ENCODE measurements at regions not wholly inside any gene's neighbourhood (a gene's known extent, or its start where the extent isn't known, plus 50 kb on each side); places are given as distances from the start of the nearest gene placed in this dataset.
"Not testable (repeated sequence)": the region's sequence is repeated elsewhere in the genome, so short reads cannot be mapped to it uniquely, and the experiment has no call there.

- not testable (repeated sequence) for H3K27me3 Mint-ChIP-seq, H3K27ac Mint-ChIP-seq, ATAC-seq, H3K4me1 Mint-ChIP-seq, H3K9me3 Mint-ChIP-seq
- DNase-seq = peak in 1 of 2 donors; percentile 10
- peak overlapping the region; percentile 67 to 72 for H3K4me3 Mint-ChIP-seq
These were observed 374.6 kb upstream of the NPVF start for GRCh38 chr7:25602730-25603426.

- not testable (repeated sequence) for ATAC-seq, H3K27me3 Mint-ChIP-seq, H3K9me3 Mint-ChIP-seq, H3K4me1 Mint-ChIP-seq, H3K27ac Mint-ChIP-seq
- peak overlapping the region; percentile 67 to 72 for H3K4me3 Mint-ChIP-seq
- DNase-seq = peak in 1 of 2 donors; percentile 16
These were observed 375.1 kb upstream of the NPVF start for GRCh38 chr7:25603427-25603740.

- Mint-ChIP-seq H3K27me3 (no peaks in the 10 kb centered on the region), H3K4me3 (no peak overlapping the region), H3K9me3 (peaks cover 0 to 16% of the 10 kb centered on the region in 2 donors), H3K27ac (no peak overlapping the region), H3K4me1 (peaks cover 29% of the 10 kb centered on the region)
- DNase-seq (no peak), ATAC-seq (no peak)
These were observed 382.9 kb upstream of the NPVF start for GRCh38 chr7:25611196-25611595.

GRCh38 chr7:25613912-25614311, 385.6 kb upstream of the NPVF start:
- H3K27ac Mint-ChIP-seq = no peak overlapping the region
- H3K4me3 Mint-ChIP-seq = no peak overlapping the region
- H3K4me1 Mint-ChIP-seq = peaks cover 50% of the 10 kb centered on the region
- ATAC-seq = peak; percentile 62
- no peaks in the 10 kb centered on the region for H3K27me3 Mint-ChIP-seq
- peaks cover 0 to 16% of the 10 kb centered on the region in 2 donors for H3K9me3 Mint-ChIP-seq
- no peak for DNase-seq

- H3K27me3 Mint-ChIP-seq = no peaks in the 10 kb centered on the region
- no peak for DNase-seq
- no peak overlapping the region for H3K27ac Mint-ChIP-seq
- no peak overlapping the region for H3K4me3 Mint-ChIP-seq
- peaks cover 55% of the 10 kb centered on the region for H3K4me1 Mint-ChIP-seq
- peaks cover 0 to 16% of the 10 kb centered on the region in 2 donors for H3K9me3 Mint-ChIP-seq
- ATAC-seq = no peak
These were observed 386.1 kb upstream of the NPVF start for GRCh38 chr7:25614415-25614814.

- ATAC-seq (no peak), DNase-seq (no peak)
- Mint-ChIP-seq H3K27ac (no peak overlapping the region), H3K9me3 (peaks cover 0 to 16% of the 10 kb centered on the region in 2 donors), H3K4me3 (no peak overlapping the region), H3K4me1 (peaks cover 59% of the 10 kb centered on the region), H3K27me3 (no peaks in the 10 kb centered on the region)
These were observed 386.7 kb upstream of the NPVF start for GRCh38 chr7:25615003-25615402.

- DNase-seq = no peak
- H3K27me3 Mint-ChIP-seq = no peaks in the 10 kb centered on the region
- H3K9me3 Mint-ChIP-seq = peaks cover 0 to 16% of the 10 kb centered on the region in 2 donors
- peaks cover 65% of the 10 kb centered on the region for H3K4me1 Mint-ChIP-seq
- H3K4me3 Mint-ChIP-seq = no peak overlapping the region
- no peak for ATAC-seq
- no peak overlapping the region for H3K27ac Mint-ChIP-seq
These were observed 387.3 kb upstream of the NPVF start for GRCh38 chr7:25615593-25615992.

GRCh38 chr7:25617214-25617613, 388.9 kb upstream of the NPVF start:
- ATAC-seq (no peak), DNase-seq (no peak)
- H3K27me3 Mint-ChIP-seq = no peaks in the 10 kb centered on the region
- peaks cover 0 to 9% of the 10 kb centered on the region in 2 donors for H3K9me3 Mint-ChIP-seq
- no peak overlapping the region for H3K27ac Mint-ChIP-seq
- H3K4me1 Mint-ChIP-seq = peaks cover 72% of the 10 kb centered on the region
- no peak overlapping the region for H3K4me3 Mint-ChIP-seq

- no peak for DNase-seq
- no peak overlapping the region for H3K4me3 Mint-ChIP-seq
- peaks cover 72% of the 10 kb centered on the region for H3K4me1 Mint-ChIP-seq
- no peaks in the 10 kb centered on the region for H3K27me3 Mint-ChIP-seq
- no peak overlapping the region for H3K27ac Mint-ChIP-seq
- H3K9me3 Mint-ChIP-seq = peaks cover 0 to 8% of the 10 kb centered on the region in 2 donors
- no peak for ATAC-seq
These were observed 389.4 kb upstream of the NPVF start for GRCh38 chr7:25617673-25618072.

- DNase-seq = no peak
- no peaks in the 10 kb centered on the region for H3K9me3 Mint-ChIP-seq
- ATAC-seq = no peak
- no peaks in the 10 kb centered on the region for H3K27me3 Mint-ChIP-seq
- no peak overlapping the region for H3K4me3 Mint-ChIP-seq
- no peak overlapping the region for H3K27ac Mint-ChIP-seq
- peaks cover 57% of the 10 kb centered on the region for H3K4me1 Mint-ChIP-seq
These were observed 391.1 kb upstream of the NPVF start for GRCh38 chr7:25619381-25619780.

- no peaks in the 10 kb centered on the region for H3K27me3 Mint-ChIP-seq
- peak; percentile 79 for ATAC-seq
- peak in 1 of 2 donors; percentile 14 for DNase-seq
- H3K4me3 Mint-ChIP-seq = peak overlapping the region; percentile 50 to 65
- no peaks in the 10 kb centered on the region for H3K9me3 Mint-ChIP-seq
- H3K4me1 Mint-ChIP-seq = peaks cover 52% of the 10 kb centered on the region
- H3K27ac Mint-ChIP-seq = peak overlapping the region; percentile 68 to 92
These were observed 391.9 kb upstream of the NPVF start for GRCh38 chr7:25619963-25620799.

- no peak for ATAC-seq
- no peak for DNase-seq
- H3K4me1 Mint-ChIP-seq = peaks cover 42% of the 10 kb centered on the region
These were observed 393.7 kb upstream of the NPVF start for GRCh38 chr7:25621993-25622392.

GRCh38 chr7:25622695-25623094, 394.4 kb upstream of the NPVF start:
- no peak for DNase-seq
- peaks cover 35% of the 10 kb centered on the region for H3K4me1 Mint-ChIP-seq
- H3K27me3 Mint-ChIP-seq = no peaks in the 10 kb centered on the region
- no peak for ATAC-seq
- no peak overlapping the region for H3K27ac Mint-ChIP-seq
- H3K9me3 Mint-ChIP-seq = no peaks in the 10 kb centered on the region
- no peak overlapping the region for H3K4me3 Mint-ChIP-seq

More at GRCh38 chr7:25621993-25622392, 393.7 kb upstream of the NPVF start:
- no peaks in the 10 kb centered on the region for H3K9me3 Mint-ChIP-seq
- H3K4me3 Mint-ChIP-seq = no peak overlapping the region
- H3K27ac Mint-ChIP-seq = no peak overlapping the region
- no peaks in the 10 kb centered on the region for H3K27me3 Mint-ChIP-seq

- no peaks in the 10 kb centered on the region for H3K9me3 Mint-ChIP-seq
- ATAC-seq (no peak), DNase-seq (no peak)
- H3K4me1 Mint-ChIP-seq = peaks cover 27% of the 10 kb centered on the region
- H3K4me3 Mint-ChIP-seq = no peak overlapping the region
- no peaks in the 10 kb centered on the region for H3K27me3 Mint-ChIP-seq
- H3K27ac Mint-ChIP-seq = peak overlapping the region in 1 of 2 donors; percentile 8
These were observed 395.8 kb upstream of the NPVF start for GRCh38 chr7:25624051-25624450.

- Mint-ChIP-seq H3K4me3 (no peak overlapping the region), H3K4me1 (peaks cover 21% of the 10 kb centered on the region), H3K9me3 (no peaks in the 10 kb centered on the region), H3K27me3 (no peaks in the 10 kb centered on the region), H3K27ac (no peak overlapping the region)
- no peak for DNase-seq
- ATAC-seq = no peak
These were observed 396.5 kb upstream of the NPVF start for GRCh38 chr7:25624833-25625232.

- Mint-ChIP-seq H3K4me1 (peaks cover 15% of the 10 kb centered on the region), H3K27ac (peak overlapping the region in 1 of 2 donors; percentile 55), H3K27me3 (no peaks in the 10 kb centered on the region), H3K9me3 (no peaks in the 10 kb centered on the region), H3K4me3 (no peak overlapping the region)
- no peak for ATAC-seq
- DNase-seq = no peak
These were observed 397.2 kb upstream of the NPVF start for GRCh38 chr7:25625306-25625992.
